HFFc6 (cell line): ENCODE measurements at regions not wholly inside any gene's neighbourhood (a gene's known extent, or its start where the extent isn't known, plus 50 kb on each side); places are given as distances from the start of the nearest gene placed in this dataset.

ENCODE experiments used
- DNase-seq: peaks from one replicate; pipeline ENCODE4 v3.0.0-alpha.2; 2018
- H3K27ac Mint-ChIP-seq: 2 replicates; pipeline ENCODE4 v1.8.0; 2020; ENCODE audit warnings: mild to moderate bottlenecking, mixed read lengths
- H3K27me3 Mint-ChIP-seq: 2 replicates; pipeline ENCODE4 v1.8.0; 2021; ENCODE audit warnings: mild to moderate bottlenecking, moderate library complexity, mixed read lengths; ENCODE audit not compliant: insufficient read depth
- H3K36me3 Mint-ChIP-seq: 2 replicates; pipeline ENCODE4 v1.8.0; 2021; ENCODE audit warnings: low read depth, mixed read lengths
- H3K4me1 Mint-ChIP-seq: 2 replicates; pipeline ENCODE4 v1.8.0; 2020; ENCODE audit warnings: low read depth, mixed read lengths
- H3K4me3 Mint-ChIP-seq: 2 replicates; pipeline ENCODE4 v1.8.0; 2020; ENCODE audit warnings: mild to moderate bottlenecking, moderate library complexity, mixed read lengths
- H3K9me3 Mint-ChIP-seq: 2 replicates; pipeline ENCODE4 v1.8.0; 2020; ENCODE audit warnings: mild to moderate bottlenecking, mixed read lengths
- CTCF ChIP-seq: fragments of 200-600 bp; sonication (generic); IDR thresholded peaks from 2 replicates; pipeline ENCODE4 v1.5.0; 2021; ENCODE audit warnings: antibody characterized with exemption, mild to moderate bottlenecking

DNA sequence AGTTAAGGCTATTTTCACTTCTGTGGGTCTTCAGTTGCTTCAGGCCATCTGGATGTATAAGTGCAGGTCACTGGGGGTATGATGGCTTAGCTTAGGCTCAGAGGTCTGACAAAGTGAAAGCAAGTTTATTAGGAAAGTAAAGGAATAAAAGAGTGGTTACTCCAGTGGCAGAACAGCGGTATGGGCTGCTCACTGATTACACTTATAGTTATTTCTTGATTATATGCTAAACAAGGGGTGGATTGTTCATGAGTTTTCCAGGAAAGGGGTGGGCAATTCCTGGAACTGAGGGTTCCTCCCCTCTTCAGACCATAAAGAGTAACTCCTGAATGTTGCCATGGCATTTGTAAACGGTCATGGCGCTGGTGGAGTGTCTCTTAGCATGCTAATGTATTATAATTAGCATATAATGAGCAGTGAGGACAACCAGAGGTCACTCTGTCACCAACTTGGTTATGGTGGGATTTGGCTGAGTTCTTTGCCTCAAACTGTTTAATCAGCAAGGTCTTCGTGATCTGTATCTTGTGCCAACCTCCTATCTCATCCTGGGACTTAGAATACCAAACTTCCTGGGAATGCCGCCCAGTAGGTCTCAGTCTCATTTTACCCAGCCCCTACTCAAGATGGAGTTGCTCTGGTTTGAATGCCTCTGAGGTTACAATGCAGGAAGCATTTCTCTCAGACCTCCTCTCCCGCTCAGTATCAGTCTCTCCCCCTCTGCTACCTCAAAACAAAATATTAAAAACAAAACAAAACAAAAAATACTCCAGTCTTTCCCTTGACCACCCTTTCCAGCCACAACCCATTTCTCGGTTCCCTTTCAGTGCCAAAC lies 71.3 kb upstream of the SLC22A11 start:
- H3K4me1 Mint-ChIP-seq = no peaks in the 10 kb centered on the region
- no peaks in the 10 kb centered on the region for H3K9me3 Mint-ChIP-seq
- H3K27me3 Mint-ChIP-seq = peaks cover 35% of the 10 kb centered on the region

DNA sequence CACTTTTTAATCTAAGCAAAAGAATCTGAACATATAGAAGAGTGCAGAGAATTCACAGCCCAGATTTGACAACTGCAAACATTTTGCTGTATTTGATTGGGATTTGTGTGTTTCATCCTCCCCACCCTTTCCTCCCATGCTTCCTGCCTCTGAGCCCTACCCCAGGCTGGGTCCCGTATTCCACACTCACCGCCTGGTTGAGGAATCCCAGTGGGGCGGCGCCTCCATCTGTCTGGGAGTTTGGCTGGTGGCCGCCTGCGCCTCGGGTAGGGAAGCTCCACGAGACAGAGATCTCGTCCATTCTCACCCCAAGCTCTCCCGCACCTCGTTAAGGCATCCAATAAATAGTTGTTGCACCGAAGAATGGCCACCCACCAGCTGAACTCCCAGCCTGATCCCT lies 70.7 kb upstream of the SLC22A11 start:
- Mint-ChIP-seq H3K36me3 (no peaks in the 10 kb centered on the region), H3K4me1 (no peaks in the 10 kb centered on the region), H3K27me3 (peaks cover 37% of the 10 kb centered on the region), H3K9me3 (no peaks in the 10 kb centered on the region), H3K4me3 (no peak overlapping the region), H3K27ac (no peak overlapping the region)
- DNase-seq = no peak
- no peak for TF ChIP-seq CTCF

More for the DNA sequence above, 71.3 kb upstream of the SLC22A11 start:
- Mint-ChIP-seq H3K36me3 (no peaks in the 10 kb centered on the region), H3K4me3 (no peak overlapping the region), H3K27ac (no peak overlapping the region)
- no peak for DNase-seq
- no peak for TF ChIP-seq CTCF

DNA sequence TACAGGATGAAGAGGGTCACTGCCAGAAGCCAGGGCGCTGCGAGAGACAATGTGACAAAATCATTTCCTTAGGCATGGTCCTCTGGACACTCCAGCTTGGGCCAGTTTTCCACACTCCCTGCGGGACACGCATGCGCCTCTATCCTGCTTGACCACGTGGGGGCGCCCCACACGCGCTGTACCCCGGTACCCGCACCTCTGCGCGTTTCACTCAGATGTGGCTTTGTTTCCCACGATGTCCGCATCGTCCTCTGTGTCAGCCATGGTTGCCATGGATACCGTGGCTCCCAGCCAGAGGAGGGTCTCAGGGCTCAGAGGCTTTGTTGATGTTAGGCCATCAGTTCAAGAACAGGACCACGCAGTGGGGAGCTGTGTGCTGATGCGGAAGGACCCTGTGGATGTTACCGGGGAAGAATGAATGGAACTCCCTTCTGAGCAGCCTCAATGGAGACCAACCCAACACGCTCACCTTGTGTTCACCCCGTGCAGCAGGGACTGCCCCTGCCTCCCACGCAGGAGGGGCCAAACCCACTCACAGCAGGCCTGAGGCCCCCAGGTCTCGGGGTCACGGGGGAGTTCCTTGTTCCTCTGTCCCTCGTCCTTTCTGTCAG lies 65.8 kb upstream of the SLC22A11 start:
- peaks cover 40% of the 10 kb centered on the region for H3K27me3 Mint-ChIP-seq
- H3K27ac Mint-ChIP-seq = no peak overlapping the region
- no peaks in the 10 kb centered on the region for H3K9me3 Mint-ChIP-seq
- H3K36me3 Mint-ChIP-seq = no peaks in the 10 kb centered on the region
- TF ChIP-seq CTCF = peak; percentile 90
- H3K4me1 Mint-ChIP-seq = no peaks in the 10 kb centered on the region
- peak; percentile 30 for DNase-seq
- no peak overlapping the region for H3K4me3 Mint-ChIP-seq

GRCh38 chr11:64490562-64491216 lies 65.1 kb upstream of the SLC22A11 start:
- Mint-ChIP-seq H3K27ac (no peak overlapping the region), H3K4me1 (no peaks in the 10 kb centered on the region), H3K36me3 (no peaks in the 10 kb centered on the region), H3K4me3 (no peak overlapping the region), H3K9me3 (no peaks in the 10 kb centered on the region), H3K27me3 (peaks cover 40% of the 10 kb centered on the region)
- DNase-seq = no peak
- no peak for TF ChIP-seq CTCF

- H3K4me1 Mint-ChIP-seq = no peaks in the 10 kb centered on the region
- H3K4me3 Mint-ChIP-seq = no peak overlapping the region
- no peaks in the 10 kb centered on the region for H3K9me3 Mint-ChIP-seq
- no peak for TF ChIP-seq CTCF
- no peak for DNase-seq
- H3K27ac Mint-ChIP-seq = no peak overlapping the region
- peaks cover 34% of the 10 kb centered on the region for H3K27me3 Mint-ChIP-seq
- H3K36me3 Mint-ChIP-seq = no peaks in the 10 kb centered on the region
Observed at GRCh38 chr11:64492561-64492960, 63.2 kb upstream of the SLC22A11 start.
